Femur (tissue), 1 donor: ENCODE measurements at regions not wholly inside any gene's neighbourhood (a gene's known extent, or its start where the extent isn't known, plus 50 kb on each side); places are given as distances from the start of the nearest gene placed in this dataset.

Source experiments
- DNase-seq: peaks from one replicate; pipeline ENCODE4 v3.0.0-alpha.2; 2017

- DNase-seq = no peak
Observed at GRCh38 chr17:74061758-74062157, 141.7 kb upstream of the RPL38 start.

- DNase-seq = no peak
Observed at GRCh38 chr17:74062234-74062633, 141.2 kb upstream of the RPL38 start.

DNA sequence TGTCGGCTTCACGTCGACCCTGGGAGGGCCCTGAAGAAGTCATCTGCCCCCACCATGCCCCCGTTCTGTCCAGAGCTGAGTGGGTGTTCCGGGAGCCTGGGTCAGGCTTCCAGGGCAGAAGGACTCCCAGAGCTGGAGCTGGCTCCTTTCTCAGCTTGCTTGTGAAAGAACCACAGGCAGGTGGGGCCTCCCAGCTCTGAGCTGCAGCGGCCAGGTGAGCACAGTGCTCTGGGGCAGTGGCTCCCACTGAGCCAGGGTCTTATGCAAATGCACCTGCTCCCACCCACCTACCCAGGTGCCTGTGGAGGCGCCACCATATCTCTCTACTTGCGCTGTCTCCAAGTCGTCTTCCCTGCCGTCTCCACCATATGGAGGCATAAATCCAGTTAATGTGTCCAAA, 140.0 kb upstream of the RPL38 start:
- no peak for DNase-seq

DNA sequence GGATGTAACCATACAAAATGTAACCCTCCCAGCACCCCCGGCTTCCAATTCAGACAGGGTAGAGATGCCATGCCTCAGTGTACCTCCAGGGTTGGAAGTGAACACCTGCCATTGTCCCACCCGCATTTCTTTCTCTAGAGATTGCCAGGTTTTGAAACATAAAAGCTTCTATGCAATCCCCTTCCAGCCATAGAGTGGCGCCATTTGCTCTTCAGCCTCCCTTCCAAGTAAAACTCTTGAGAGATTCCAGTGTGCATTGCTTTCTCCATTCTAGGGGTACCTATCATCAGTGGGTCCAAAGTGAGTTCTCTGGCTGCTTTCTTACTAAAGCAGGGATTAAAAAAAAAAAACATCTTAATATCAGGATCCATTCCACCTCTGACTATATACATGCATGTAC, 133.1 kb upstream of the RPL38 start:
- no peak for DNase-seq

GRCh38 chr17:74070998-74071679, 132.3 kb upstream of the RPL38 start:
- DNase-seq = no peak

GRCh38 chr17:74072340-74072739, 131.1 kb upstream of the RPL38 start:
- DNase-seq = no peak

DNA sequence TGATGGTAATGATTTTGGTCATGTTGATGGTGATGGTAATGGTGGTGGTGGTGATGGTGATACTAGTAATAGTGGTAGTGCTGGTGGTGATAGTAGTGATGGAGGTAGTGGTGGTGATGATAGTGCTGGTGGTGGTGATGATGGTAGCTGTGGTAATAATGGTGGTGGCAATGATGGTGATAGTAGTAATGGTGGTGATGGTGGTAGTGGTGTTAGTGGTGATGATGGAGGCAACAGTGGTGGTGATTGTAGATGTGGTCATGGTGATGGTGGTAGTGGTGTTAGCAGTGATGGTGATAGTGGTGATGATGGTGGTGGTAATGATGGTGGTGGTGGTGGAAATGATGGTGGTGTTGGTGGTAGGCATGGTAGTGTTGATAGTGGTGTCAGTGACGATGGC, 127.0 kb upstream of the RPL38 start:
- no peak for DNase-seq

DNA sequence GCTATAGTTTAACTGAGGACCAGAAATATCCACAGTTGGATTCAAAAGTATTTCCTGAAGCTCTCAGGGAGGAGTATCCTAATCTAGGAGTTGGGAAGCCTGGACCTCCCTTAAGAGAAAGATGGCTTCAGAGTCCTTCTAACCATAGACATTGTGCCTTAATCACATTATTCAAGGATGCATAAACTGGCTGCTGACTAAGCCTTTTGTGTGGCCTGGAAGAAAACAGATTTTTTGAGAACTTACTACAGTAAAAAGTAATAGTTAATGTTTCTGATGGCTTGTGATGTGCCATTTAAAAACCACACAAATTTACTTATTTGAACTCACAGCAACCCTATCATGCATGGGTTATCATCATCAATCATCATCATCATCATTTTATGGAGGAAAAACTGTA, 126.2 kb upstream of the RPL38 start:
- no peak for DNase-seq

GRCh38 chr17:74078363-74078941, 125.0 kb upstream of the RPL38 start:
- DNase-seq = no peak

GRCh38 chr17:74079537-74080300, 123.8 kb upstream of the RPL38 start:
- DNase-seq = no peak

- no peak for DNase-seq
Observed at GRCh38 chr17:74080656-74081582, 122.6 kb upstream of the RPL38 start.

DNA sequence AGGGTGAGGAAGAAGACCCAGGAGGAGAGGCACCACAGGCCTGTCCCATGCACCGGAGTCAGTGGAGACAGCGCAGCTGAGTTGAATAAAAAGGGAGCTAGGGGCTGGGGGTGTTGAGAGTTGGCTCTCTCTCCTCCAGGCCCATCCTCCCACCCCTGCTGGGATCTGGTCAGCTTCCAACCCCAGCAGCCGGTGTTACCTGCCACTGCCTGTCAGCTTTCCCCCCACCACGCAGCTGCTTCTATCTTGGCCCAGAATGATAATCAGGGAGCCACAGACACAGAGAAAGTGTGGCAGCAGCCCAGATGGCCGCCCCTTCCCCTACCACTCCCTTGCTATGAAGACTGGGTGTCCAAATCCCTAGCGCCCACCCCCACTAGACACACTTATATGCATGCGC, 120.6 kb upstream of the RPL38 start:
- peak; percentile 34 for DNase-seq

- DNase-seq = no peak
Observed at GRCh38 chr17:74083321-74083720, 120.2 kb upstream of the RPL38 start.

DNA sequence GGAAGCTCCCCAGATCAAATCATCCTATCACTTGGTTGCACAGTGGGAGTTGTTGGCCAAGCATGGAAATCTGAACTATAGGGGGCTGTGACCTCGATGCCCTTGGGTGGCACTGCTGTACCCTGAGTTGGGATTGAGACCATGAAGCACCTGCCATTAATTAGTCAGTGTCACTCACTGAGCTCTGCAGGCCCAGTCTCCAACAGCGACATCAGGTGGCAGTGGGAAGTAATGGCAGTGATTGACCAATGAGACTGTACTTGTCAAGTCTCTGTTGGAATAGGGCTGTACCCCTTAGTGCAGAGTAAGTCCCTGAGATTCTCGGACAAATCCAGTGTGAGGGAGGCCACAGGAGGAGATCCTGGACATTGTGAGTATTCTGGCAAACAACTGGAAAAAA, 118.0 kb upstream of the RPL38 start:
- no peak for DNase-seq

DNA sequence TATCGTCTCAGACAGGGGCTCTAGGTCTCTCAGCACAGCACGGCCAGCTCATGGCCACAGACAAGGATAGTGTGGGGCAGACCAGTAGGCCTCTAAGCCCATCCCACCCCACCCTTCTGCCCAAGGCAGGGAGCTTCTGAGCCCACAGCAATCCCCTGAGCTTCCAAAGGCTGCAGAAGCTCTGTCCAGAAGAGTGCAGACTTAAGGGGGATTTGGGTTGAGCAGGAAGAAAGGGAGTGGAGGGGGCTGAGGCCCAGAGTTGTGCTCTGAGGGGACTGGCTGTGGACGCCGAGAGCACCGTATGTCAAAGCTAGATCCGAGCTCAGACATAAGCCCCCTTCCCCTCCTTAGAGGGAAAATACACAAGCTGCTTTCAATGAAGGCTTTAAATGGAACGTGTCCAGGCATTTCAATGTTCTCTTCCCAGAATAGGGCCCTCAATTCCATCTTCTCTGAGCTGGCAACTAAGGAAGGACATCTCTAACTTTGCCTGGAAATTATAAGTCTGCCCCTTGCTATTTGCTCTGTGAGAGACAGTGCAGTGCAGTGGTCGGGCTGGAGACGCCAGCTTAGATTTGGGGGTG, 116.4 kb upstream of the RPL38 start:
- DNase-seq = no peak

GRCh38 chr17:74088285-74088933, 115.1 kb upstream of the RPL38 start:
- DNase-seq = no peak

GRCh38 chr17:74088934-74089329, 114.5 kb upstream of the RPL38 start:
- no peak for DNase-seq

DNA sequence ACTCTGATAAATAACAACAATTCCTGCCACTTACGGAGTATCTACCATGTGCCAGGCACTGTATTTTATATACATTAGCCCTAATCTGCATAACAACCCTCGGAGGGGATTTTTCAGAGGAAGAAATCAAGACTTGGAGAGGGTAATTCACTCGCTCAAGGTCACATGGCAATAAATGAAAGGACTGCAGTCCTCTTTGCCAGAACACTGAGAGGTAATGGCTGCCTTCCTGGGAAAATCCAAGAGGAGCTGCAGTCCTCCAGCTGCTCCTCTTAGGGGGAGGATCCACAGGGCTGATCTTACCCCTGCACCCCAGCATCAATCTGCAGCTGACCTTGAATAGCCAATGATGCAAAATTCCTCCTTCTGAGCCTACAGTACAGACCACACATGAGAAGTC, 114.1 kb upstream of the RPL38 start:
- DNase-seq = no peak

DNA sequence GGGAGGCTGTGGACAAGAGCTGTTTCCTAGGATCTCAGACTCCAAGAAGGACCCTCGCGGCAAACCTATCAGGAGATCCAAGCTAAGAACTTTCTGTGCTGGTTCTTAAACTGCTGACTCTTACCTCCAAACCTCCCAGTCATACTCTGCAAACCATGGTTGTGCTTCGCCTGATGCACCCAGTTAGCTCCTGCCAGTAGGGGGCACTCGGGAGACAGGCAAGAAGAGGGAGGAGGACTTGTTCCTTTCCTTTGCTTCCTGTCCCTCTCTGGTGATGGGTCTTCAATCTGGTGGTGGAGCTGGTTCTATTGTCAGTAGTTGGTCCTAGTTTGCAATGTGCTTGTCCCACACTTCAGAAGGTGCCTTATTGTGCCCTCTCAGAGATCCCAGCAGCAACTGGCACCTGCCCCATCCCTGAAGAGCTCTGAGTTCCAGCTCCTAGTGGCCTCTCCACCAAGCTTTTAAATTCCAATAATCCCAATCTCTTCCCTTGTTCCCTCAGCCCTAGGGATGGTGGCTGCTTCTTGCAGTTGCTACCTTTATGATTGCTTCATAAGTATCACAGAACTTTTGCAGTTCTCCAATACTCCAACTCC, 113.5 kb upstream of the RPL38 start:
- peak; percentile 33 for DNase-seq

- no peak for DNase-seq
Observed at GRCh38 chr17:74094651-74095050, 108.8 kb upstream of the RPL38 start.

DNA sequence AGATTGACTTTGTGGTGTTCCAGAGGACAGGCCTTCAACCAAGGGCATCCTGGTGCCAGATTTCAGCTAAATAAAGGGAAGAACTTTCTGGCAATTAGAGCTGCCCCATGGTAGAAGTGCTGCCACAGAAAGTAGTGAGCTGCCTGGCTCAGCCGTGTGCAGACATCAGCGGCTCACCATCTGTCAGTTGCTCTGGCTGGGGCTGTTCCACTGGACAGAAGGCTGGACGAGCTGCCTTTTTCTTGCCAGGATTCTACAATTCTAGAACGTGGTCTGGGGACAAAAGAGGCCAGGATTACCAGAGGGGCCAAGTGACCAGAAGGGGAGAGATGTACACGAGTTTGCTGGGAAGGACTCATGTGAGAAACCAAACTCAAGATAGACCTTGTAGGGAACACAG, 107.0 kb upstream of the RPL38 start:
- no peak for DNase-seq
